ENCODE measurements at regions not wholly inside any gene's neighbourhood (a gene's known extent, or its start where the extent isn't known, plus 50 kb on each side); places are given as distances from the start of the nearest gene placed in this dataset.

GRCh38 chr7:19410106-19410505 lies 264.9 kb upstream of the FERD3L start (continued):
- TF ChIP-seq, protein P1, sequence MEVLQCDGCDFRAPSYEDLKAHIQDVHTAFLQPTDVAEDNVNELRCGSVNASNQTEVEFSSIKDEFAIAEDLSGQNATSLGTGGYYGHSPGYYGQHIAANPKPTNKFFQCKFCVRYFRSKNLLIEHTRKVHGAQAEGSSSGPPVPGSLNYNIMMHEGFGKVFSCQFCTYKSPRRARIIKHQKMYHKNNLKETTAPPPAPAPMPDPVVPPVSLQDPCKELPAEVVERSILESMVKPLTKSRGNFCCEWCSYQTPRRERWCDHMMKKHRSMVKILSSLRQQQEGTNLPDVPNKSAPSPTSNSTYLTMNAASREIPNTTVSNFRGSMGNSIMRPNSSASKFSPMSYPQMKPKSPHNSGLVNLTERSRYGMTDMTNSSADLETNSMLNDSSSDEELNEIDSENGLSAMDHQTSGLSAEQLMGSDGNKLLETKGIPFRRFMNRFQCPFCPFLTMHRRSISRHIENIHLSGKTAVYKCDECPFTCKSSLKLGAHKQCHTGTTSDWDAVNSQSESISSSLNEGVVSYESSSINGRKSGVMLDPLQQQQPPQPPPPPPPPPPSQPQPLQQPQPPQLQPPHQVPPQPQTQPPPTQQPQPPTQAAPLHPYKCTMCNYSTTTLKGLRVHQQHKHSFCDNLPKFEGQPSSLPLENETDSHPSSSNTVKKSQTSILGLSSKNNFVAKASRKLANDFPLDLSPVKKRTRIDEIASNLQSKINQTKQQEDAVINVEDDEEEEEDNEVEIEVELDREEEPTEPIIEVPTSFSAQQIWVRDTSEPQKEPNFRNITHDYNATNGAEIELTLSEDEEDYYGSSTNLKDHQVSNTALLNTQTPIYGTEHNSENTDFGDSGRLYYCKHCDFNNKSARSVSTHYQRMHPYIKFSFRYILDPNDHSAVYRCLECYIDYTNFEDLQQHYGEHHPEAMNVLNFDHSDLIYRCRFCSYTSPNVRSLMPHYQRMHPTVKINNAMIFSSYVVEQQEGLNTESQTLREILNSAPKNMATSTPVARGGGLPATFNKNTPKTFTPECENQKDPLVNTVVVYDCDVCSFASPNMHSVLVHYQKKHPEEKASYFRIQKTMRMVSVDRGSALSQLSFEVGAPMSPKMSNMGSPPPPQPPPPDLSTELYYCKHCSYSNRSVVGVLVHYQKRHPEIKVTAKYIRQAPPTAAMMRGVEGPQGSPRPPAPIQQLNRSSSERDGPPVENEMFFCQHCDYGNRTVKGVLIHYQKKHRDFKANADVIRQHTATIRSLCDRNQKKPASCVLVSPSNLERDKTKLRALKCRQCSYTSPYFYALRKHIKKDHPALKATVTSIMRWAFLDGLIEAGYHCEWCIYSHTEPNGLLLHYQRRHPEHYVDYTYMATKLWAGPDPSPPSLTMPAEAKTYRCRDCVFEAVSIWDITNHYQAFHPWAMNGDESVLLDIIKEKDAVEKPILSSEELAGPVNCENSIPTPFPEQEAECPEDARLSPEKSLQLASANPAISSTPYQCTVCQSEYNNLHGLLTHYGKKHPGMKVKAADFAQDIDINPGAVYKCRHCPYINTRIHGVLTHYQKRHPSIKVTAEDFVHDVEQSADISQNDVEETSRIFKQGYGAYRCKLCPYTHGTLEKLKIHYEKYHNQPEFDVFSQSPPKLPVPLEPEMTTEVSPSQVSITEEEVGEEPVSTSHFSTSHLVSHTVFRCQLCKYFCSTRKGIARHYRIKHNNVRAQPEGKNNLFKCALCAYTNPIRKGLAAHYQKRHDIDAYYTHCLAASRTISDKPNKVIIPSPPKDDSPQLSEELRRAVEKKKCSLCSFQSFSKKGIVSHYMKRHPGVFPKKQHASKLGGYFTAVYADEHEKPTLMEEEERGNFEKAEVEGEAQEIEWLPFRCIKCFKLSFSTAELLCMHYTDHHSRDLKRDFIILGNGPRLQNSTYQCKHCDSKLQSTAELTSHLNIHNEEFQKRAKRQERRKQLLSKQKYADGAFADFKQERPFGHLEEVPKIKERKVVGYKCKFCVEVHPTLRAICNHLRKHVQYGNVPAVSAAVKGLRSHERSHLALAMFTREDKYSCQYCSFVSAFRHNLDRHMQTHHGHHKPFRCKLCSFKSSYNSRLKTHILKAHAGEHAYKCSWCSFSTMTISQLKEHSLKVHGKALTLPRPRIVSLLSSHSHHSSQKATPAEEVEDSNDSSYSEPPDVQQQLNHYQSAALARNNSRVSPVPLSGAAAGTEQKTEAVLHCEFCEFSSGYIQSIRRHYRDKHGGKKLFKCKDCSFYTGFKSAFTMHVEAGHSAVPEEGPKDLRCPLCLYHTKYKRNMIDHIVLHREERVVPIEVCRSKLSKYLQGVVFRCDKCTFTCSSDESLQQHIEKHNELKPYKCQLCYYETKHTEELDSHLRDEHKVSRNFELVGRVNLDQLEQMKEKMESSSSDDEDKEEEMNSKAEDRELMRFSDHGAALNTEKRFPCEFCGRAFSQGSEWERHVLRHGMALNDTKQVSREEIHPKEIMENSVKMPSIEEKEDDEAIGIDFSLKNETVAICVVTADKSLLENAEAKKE (CRISPR knock-in tag; IDR thresholded peaks at IDR 0.05): no peak
- no peak for TF ChIP-seq STAT1 (IDR thresholded peaks at IDR 0.05; ENCODE audit: unreplicated experiment)

DNA sequence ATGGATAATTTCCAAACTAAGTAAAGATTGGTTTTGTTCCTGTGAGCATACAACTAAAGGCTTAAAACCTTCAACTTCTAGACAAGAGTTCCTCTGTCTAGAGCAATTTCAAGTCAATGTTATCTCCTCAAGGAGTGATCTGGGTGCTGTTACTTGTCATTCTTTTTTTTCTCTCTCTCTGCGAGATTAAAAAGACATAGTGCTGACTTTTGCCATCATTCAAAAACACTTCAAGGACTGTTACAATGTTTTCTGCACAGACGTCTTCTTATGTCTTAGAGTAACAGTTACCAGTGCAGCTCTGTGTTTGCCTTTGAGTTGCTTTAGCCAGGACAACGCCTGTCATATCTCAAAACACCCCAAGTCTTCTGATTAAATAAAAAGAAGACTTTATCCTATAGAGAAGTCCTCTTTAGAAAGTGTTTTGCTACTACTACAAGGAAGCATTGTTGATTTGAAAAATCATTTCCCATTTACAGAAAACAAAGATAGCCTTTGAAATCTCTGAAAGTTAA lies 263.5 kb upstream of the FERD3L start:
- H3K79me2 ChIP-seq (replicated peaks; ENCODE audit: insufficient read depth): no peaks in the 10 kb centered on the region
- H4K20me1 ChIP-seq (replicated peaks; ENCODE audit: insufficient read depth): no peaks in the 10 kb centered on the region
- Mint-ChIP-seq H3K27ac (no peak overlapping the region), H3K4me3 (no peak overlapping the region), H3K9me3 (no peaks in the 10 kb centered on the region), H3K36me3 (ENCODE audit: low read depth) (no peaks in the 10 kb centered on the region), H3K4me1 (peaks cover 24% of the 10 kb centered on the region), H3K27me3 (ENCODE audit: insufficient read depth, low read depth, poor library complexity) (no peaks in the 10 kb centered on the region)
- no peaks in the 10 kb centered on the region for H3K36me3 ChIP-seq (ENCODE audit: insufficient read depth)
- H3K4me1 ChIP-seq (ENCODE audit: insufficient read depth): peaks cover 25% of the 10 kb centered on the region
- H3K9me2 ChIP-seq (ENCODE audit: insufficient read depth): no peaks in the 10 kb centered on the region
- H2AFZ ChIP-seq: no peak overlapping the region
- no peaks in the 10 kb centered on the region for H3F3A ChIP-seq (replicated peaks; ENCODE audit: low read depth)
- no peak overlapping the region for H3K27ac ChIP-seq (ENCODE audit: low read depth)
- DNase-seq (ENCODE audit: low spot score) (no peak), ATAC-seq (no peak)
- H3K27me3 ChIP-seq (ENCODE audit: insufficient read depth): no peaks in the 10 kb centered on the region
- no peak overlapping the region for H3K4me3 ChIP-seq
- no peak overlapping the region for H3K4me2 ChIP-seq
- TF ChIP-seq REST (IDR thresholded peaks at IDR 0.05; ENCODE audit: unreplicated experiment) (no peak), ZNF114 (CRISPR knock-in tag; IDR thresholded peaks at IDR 0.05) (no peak)
- TF ChIP-seq, protein P2, sequence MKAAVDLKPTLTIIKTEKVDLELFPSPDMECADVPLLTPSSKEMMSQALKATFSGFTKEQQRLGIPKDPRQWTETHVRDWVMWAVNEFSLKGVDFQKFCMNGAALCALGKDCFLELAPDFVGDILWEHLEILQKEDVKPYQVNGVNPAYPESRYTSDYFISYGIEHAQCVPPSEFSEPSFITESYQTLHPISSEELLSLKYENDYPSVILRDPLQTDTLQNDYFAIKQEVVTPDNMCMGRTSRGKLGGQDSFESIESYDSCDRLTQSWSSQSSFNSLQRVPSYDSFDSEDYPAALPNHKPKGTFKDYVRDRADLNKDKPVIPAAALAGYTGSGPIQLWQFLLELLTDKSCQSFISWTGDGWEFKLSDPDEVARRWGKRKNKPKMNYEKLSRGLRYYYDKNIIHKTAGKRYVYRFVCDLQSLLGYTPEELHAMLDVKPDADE (IDR thresholded peaks at IDR 0.05): no peak
